Amniotic stem cell (primary cell): ENCODE measurements at regions not wholly inside any gene's neighbourhood (a gene's known extent, or its start where the extent isn't known, plus 50 kb on each side); places are given as distances from the start of the nearest gene placed in this dataset.

Experiments used
- DNase-seq: peaks from one replicate; lab custom pipeline; 2025; lab: John Stamatoyannopoulos, UW

DNA sequence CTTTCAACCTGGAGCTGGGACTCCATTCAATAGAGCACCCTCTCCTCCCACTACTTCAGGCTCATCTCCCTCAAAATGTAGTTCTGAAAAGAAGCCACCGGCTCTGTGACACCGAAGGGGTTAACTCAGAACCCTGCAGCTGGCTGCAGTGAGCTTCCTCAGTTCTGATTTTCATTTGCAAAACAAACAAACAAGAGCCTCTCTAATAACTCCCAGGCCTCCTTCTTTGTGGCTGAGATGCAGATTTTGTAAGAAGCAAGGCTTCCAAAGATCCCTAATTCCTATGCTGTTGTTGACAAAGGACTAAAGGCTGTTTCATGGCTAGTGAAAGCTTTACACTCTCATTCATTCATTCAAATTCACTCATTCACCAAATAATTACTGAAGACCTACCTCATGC lies 333.4 kb upstream of the TBX3 start:
- no peak for DNase-seq

- DNase-seq: no peak
Observed at GRCh38 chr12:115013236-115013981, 329.4 kb upstream of the TBX3 start.

DNA sequence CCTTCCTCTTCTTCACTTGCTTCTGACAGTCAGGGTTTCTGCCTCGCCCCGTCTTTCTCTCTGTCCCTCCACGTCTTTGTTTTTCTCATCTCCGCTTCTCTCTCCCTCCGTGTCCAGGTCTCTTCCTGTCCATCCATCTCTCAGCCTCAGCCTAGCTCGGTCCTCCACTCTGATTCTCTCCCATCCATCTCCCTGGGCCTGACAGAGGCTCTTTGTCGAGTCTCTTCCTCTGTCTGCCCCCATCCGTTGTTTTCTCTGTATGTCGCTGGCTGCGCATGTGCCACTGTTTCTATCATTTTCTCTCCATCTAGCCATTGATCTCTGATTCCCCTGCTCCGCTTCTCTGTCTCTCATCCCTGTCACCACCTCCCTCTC lies 328.9 kb upstream of the TBX3 start:
- DNase-seq: no peak

DNA sequence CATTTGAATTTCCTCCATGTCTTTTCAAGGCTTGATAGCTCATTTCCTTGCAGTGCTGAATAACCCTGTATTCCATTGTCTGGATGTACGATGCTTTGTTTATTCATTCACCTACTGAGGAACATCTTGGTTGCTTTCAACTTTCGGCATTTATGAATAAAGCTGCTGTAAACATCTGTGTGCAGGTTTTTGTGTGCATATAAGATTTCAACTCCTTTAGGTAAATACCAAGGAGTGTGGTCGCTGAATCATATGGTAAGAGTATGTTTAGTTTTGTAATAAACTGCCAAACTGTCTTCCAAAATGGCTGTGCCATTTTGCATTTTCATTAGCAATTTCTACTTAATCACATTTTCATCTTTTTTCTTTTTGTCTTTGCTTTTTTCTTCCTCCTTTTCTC lies 327.7 kb upstream of the TBX3 start:
- no peak for DNase-seq

- no peak for DNase-seq
Observed at GRCh38 chr12:115010324-115010995, 326.5 kb upstream of the TBX3 start.

DNA sequence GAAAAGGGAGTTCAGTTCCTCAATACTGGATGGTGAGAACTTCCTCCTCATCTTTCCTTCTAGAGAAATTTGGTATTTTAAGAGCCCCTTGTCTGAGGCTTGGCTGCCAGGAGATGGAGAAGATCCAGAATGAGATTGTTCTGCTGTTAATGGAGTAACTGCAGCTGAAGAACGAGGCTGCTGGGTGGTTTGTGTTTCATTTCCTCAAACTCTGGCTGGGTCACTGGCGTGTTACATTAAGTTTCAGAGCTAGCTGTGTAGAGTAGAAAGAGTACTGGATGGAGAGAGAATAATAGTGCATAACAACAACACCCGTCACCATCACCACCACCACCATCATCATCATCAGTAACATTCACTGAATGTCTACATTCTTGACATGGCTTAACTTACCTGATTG lies 325.0 kb upstream of the TBX3 start:
- DNase-seq: no peak

DNA sequence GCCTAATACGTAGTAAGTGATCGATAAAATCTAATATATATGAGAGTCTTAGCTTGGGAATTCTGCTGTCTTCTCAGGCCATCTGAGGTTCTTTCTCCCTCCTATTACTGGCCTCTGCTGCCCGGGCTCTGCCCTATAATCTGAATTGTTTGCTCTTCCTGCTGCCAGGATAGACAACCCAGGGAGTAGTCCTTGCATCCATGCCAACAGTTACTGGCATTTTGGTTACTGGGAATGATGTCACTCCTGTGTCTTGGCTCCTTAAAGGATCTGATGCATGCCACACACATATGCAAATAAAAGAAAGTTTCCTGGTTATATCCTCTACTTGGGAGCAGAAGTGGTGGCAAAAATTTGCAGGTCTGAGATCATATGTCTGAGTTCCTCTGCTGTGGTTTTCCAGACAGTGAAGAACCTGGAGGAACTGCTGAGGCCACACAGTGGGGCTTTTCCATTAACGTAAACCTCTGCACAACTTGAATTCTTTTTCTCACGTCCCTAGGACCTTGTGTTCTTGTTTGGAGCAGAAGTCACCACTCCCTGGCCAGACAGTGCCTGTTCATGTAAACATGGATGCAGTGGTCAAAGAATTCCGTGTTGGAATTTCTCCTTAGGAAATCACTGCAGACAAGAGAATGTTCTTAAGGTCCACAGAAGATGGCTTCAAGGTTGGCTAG lies 320.6 kb upstream of the TBX3 start:
- no peak for DNase-seq

GRCh38 chr12:115002434-115002833 lies 318.5 kb upstream of the TBX3 start:
- DNase-seq: no peak

DNA sequence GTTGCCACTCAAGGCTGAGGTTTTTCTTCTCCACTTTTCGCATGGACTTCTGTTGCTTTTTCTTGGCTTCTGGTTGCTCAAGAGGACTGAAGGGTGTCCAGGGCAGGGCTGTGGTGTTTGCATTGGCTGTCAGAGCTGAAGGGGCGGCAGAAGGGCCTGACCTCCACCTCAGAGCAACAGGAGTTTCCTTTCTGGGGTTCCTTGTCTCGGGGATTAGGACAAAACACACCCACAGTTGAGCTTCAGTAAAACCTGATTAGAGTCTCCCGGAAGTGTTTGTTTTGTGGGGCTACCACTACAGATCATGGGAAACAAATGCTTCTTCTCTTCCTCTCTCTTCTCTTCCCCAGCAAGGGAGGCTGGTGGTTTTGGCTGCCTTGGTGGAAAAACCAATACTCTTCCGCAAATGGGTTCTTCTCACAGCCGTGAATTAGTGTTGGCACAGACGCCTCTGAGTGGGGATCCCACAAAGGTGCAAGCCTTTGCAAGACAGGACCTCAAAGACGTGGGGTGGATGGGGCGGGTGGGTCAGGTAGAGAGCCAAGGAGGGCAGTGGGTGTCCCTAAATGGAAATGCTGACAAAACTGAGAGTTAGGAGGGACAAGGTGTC lies 317.7 kb upstream of the TBX3 start:
- no peak for DNase-seq

- no peak for DNase-seq
Observed at GRCh38 chr12:115000038-115000437, 316.1 kb upstream of the TBX3 start.

- no peak for DNase-seq
Observed at GRCh38 chr12:114998750-114999128, 314.8 kb upstream of the TBX3 start.

DNA sequence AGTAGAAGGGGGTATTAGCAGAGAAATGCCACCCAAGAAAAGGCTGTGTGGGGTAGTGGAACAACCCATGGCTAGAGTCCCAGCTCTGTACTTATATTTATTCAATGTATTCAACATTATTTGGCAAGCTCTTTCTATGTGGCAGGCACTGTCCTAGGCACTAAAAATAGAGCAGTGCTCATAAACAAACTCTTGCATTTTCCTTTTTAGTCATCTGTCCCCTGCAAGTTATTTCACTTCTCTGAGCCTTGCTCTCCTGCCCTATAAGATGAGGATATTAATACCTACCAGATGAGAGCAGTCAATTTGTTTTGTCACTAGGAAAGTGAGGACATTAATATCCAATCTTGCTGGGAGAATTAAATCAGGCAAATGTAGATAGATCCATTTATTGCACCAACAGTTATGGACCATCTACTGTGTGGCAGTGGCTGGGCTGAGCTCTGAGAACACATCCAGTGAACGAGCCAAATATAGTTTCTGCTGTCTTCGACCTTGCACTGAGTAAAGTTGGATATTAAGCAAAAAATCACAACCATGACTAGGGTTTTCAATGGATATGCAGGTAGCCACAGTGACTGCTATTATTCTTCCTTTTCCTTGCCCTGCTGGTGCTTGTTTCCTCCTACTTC lies 314.3 kb upstream of the TBX3 start:
- no peak for DNase-seq

DNA sequence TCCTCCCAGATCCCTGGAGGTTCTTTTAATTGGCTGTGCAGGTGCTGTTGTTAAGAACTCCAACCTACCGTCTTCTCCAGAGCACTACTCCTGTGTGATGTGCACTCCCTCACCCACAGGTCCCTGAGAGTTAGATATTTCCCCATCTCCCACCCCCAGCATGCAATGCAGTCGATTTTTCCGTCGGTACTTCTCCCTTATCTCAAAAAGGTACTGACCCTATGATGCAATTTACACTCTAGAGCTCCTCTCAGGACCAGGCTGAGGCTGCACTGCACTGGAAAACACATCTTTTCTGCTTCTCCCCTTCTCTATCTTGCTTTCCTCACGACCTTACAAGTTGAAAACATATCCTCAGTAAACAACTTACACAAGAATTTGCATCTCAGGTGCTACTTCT lies 312.4 kb upstream of the TBX3 start:
- DNase-seq: no peak

DNA sequence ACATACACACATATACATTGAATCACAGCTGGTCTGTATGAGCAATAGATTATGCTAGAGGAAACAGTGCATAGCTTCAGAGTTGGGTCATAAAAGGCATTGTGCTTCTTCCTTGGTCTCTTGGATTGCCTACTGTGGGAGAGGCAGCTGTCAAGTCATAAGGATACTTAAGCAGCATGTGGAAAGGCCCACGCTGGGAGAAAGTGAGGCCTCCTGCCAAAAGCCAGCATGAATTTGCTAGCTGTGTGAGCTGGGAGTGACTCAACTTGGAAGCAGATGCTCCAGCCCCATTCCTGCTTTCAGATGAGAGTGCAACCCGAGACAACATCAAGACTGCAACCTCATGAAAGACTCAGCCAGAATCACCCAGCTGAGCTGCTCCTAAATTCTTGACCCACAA lies 311.9 kb upstream of the TBX3 start:
- no peak for DNase-seq

- no peak for DNase-seq
Observed at GRCh38 chr12:114993165-114993564, 309.2 kb upstream of the TBX3 start.

DNA sequence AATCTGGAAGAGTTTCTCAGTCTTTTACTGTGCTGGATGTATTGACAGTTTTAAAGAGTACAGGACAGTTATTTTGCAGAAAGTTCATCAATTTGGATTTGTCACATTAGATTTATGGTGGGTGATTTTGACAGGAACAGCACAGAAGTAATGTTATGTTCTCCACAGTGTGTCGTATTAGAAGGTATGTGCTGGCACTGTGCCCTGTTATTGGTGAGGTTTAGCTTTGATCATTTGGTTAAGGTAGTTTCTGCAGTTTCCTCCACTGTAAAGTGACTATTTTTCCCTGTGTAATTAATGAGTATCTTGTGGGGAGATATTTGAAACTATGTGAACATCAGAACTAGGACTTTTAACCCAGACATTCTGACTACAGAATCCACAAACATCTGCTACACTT lies 308.5 kb upstream of the TBX3 start:
- no peak for DNase-seq

DNA sequence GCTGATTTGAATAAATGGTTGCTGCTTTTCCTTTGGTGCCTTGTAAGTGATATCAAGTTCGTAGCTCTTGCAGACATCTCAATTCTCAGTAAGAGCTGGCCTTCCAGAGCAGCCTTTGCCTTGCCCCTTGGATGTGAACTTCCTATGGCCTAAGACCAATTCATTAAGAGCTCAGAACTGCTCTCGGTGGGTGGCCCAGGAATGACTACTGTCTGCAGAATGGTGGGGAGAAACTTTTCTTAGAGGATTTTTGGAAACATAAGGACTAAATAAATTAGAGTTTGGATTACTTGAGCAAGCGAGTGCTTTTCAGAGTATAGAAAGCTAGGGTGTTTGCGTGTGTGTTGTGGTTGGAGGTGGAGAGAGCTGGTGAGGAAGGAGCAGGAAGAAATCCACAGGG lies 306.4 kb upstream of the TBX3 start:
- DNase-seq: no peak

GRCh38 chr12:114986849-114987248 lies 302.9 kb upstream of the TBX3 start:
- DNase-seq: no peak

DNA sequence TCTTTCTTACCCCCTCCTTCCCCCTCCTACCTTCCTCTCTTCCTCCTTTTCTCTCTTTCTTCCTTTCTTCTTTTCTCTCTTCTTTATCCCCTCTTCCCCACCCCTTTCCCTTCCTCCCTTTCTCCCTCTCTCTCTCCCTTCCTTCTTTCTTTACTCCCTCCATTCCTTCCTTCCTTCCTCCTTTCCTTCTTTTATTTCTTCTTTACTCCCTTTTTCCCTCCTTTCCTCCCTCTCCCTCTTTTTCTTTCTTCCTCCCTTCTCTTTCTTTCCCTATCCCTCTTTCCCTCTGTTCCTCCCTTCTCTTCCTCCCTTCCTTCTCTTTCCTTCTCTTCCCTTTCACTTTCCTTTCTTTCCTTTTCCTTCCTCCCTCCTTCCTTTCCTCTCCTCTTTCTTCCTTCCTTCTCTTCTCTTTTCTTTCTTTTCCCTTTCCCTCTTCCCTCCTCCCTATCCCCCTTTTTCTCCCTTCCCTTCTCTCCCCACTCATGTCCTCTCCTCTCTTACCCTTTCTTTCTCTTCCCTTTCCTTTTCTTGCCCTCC lies 302.3 kb upstream of the TBX3 start:
- DNase-seq: no peak

GRCh38 chr12:114984634-114985061 lies 300.7 kb upstream of the TBX3 start:
- DNase-seq: no peak

DNA sequence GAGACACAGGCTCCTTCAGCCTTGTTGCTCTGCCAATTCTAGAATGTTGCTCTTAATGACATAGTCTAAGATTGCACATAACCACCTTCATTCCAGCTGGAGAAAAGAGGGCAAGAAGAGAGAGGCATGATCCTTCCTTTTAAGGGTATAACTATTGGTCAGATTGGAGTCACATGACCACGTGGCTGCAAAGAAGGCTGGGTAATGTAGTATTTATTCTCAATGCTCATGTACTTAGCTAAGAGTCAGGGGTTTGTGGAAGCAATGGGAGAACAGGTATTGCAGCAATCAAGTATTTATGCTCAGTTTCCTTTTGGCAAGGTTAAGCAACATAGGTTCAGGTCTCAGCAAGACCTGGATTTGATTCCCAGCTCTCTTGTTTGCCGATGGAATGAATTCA lies 298.8 kb upstream of the TBX3 start:
- DNase-seq: no peak

GRCh38 chr12:114981036-114981435 lies 297.1 kb upstream of the TBX3 start:
- no peak for DNase-seq
